DND-41 (cell line): ENCODE measurements at regions not wholly inside any gene's neighbourhood (a gene's known extent, or its start where the extent isn't known, plus 50 kb on each side); places are given as distances from the start of the nearest gene placed in this dataset.
A peak's percentile ranks its signal among the peaks of the same experiment; 100 is the strongest.
"Not testable (repeated sequence)": the region's sequence is repeated elsewhere in the genome, so short reads cannot be mapped to it uniquely, and the experiment has no call there.

Source experiments
- ATAC-seq: fragments of 200-7000 bp; cut with Tn5 transposase; 3 replicates; pipeline ENCODE4 v1.9.1; 2021; ENCODE audit warnings: low read depth; ENCODE audit not compliant: insufficient read depth
- DNase-seq: peaks from one replicate; pipeline ENCODE4 v3.0.0-alpha.2; 2020
- H2AFZ ChIP-seq: 2 replicates; pipeline ENCODE4 v1.6.0; 2012; ENCODE audit warnings: low read depth, low read length
- H3K27ac ChIP-seq: 2 replicates; pipeline ENCODE4 v1.5.1; 2012; ENCODE audit warnings: low read length, inconsistent platforms
- H3K27me3 ChIP-seq: fragments of 200-600 bp; sonication (generic); 2 replicates; pipeline ENCODE4 v1.6.0; 2012; ENCODE audit warnings: low read length, mild to moderate bottlenecking, inconsistent platforms; ENCODE audit not compliant: insufficient read depth, poor library complexity
- H3K36me3 ChIP-seq: 2 replicates; pipeline ENCODE4 v1.5.1; 2012; ENCODE audit warnings: low read length, inconsistent platforms; ENCODE audit not compliant: insufficient read depth
- H3K4me1 ChIP-seq: 2 replicates; pipeline ENCODE4 v1.5.1; 2012; ENCODE audit warnings: mild to moderate bottlenecking, low read length; ENCODE audit not compliant: insufficient read depth
- H3K4me2 ChIP-seq: 2 replicates; pipeline ENCODE4 v1.6.0; 2012; ENCODE audit warnings: mild to moderate bottlenecking, moderate library complexity, low read length, inconsistent platforms; ENCODE audit not compliant: insufficient read depth
- H3K4me3 ChIP-seq, 2 experiments: fragments of 200-600 bp in 1 of 2; shearing (Covaris generic) in 1 of 2; 2 replicates each; pipeline ENCODE4 v1.5.1; 2012 to 2016; ENCODE audit warnings: inconsistent platforms in 2 of 2, low read length in 2 of 2, mild to moderate bottlenecking in 2 of 2, low read depth in 1 of 2, moderate library complexity in 1 of 2
- H3K79me2 ChIP-seq: 2 replicates; pipeline ENCODE4 v1.6.0; 2012; ENCODE audit warnings: low read length, inconsistent platforms; ENCODE audit not compliant: insufficient read depth
- H3K9ac ChIP-seq: 2 replicates; pipeline ENCODE4 v1.6.0; 2012; ENCODE audit warnings: low read depth, mild to moderate bottlenecking, inconsistent platforms, low read length, moderate library complexity
- H3K9me3 ChIP-seq: 2 replicates; pipeline ENCODE4 v1.5.1; 2012; ENCODE audit warnings: low read length, moderate library complexity, mild to moderate bottlenecking, inconsistent platforms; ENCODE audit not compliant: insufficient read depth, severe bottlenecking
- H4K20me1 ChIP-seq: 2 replicates; pipeline ENCODE4 v1.6.0; 2012; ENCODE audit warnings: low read length; ENCODE audit not compliant: insufficient read depth
- CTCF ChIP-seq: IDR thresholded peaks from 2 replicates; pipeline ENCODE4 v1.5.1; 2012; ENCODE audit warnings: borderline replicate concordance, low read length, moderate library complexity, mild to moderate bottlenecking; ENCODE audit not compliant: poor library complexity, severe bottlenecking; ENCODE audit errors: extremely low read depth
- EZH2 ChIP-seq: IDR thresholded peaks from 3 replicates; pipeline ENCODE4 v1.6.1; 2012; ENCODE audit warnings: borderline replicate concordance, low read depth, mild to moderate bottlenecking, moderate library complexity, low read length, inconsistent platforms; ENCODE audit not compliant: severe bottlenecking

- Histone ChIP-seq H3K9me3 (no peaks in the 10 kb centered on the region), H4K20me1 (peaks cover 4% of the 10 kb centered on the region; the same call in 1 of the 2 replicates), H3K9ac (no peak overlapping the region), H3K4me3 (no peak overlapping the region), H2AFZ (no peak overlapping the region), H3K27me3 (no peaks in the 10 kb centered on the region), H3K79me2 (no peaks in the 10 kb centered on the region), H3K36me3 (no peaks in the 10 kb centered on the region), H3K27ac (no peak overlapping the region), H3K4me1 (no peaks in the 10 kb centered on the region), H3K4me2 (no peak overlapping the region)
- TF ChIP-seq CTCF = peak; percentile 74
- no peak for TF ChIP-seq EZH2
- DNase-seq = peak; percentile 41
- peak; percentile 80 for ATAC-seq
These were observed 138.0 kb upstream of the MTPN start for GRCh38 chr7:136114966-136115762.

- H3K4me3 ChIP-seq, H4K20me1 ChIP-seq, H3K9ac ChIP-seq, H3K36me3 ChIP-seq, ATAC-seq, H3K9me3 ChIP-seq, H3K27me3 ChIP-seq, H3K4me1 ChIP-seq, H2AFZ ChIP-seq, H3K4me2 ChIP-seq, DNase-seq, H3K27ac ChIP-seq, H3K79me2 ChIP-seq: not testable (repeated sequence)
These were observed 137.3 kb upstream of the MTPN start for GRCh38 chr7:136114467-136114866.

GRCh38 chr7:136109037-136109436 is 131.9 kb upstream of the MTPN start:
- not testable (repeated sequence) for H3K27me3 ChIP-seq, DNase-seq, H3K9ac ChIP-seq, ATAC-seq, H4K20me1 ChIP-seq, H3K9me3 ChIP-seq, H3K4me3 ChIP-seq, H3K79me2 ChIP-seq, H2AFZ ChIP-seq, H3K27ac ChIP-seq, H3K36me3 ChIP-seq, H3K4me2 ChIP-seq, H3K4me1 ChIP-seq

GRCh38 chr7:136105191-136105590 is 128.0 kb upstream of the MTPN start:
- Histone ChIP-seq H3K79me2 (0 out of 2 replicates have a peak, but pooled peaks cover 2% of the 10 kb centered on the region), H3K4me1 (no peaks in the 10 kb centered on the region), H3K9me3 (no peaks in the 10 kb centered on the region), H3K4me3 (no peak overlapping the region), H3K4me2 (no peak overlapping the region), H4K20me1 (no peaks in the 10 kb centered on the region), H2AFZ (no peak overlapping the region), H3K27me3 (no peaks in the 10 kb centered on the region), H3K36me3 (no peaks in the 10 kb centered on the region), H3K27ac (no peak overlapping the region), H3K9ac (no peak overlapping the region)
- TF ChIP-seq CTCF (no peak), EZH2 (no peak)
- ATAC-seq (no peak), DNase-seq (no peak)
